GM18502 (cell line): ENCODE measurements at regions not wholly inside any gene's neighbourhood (a gene's known extent, or its start where the extent isn't known, plus 50 kb on each side); places are given as distances from the start of the nearest gene placed in this dataset.
"Not testable (repeated sequence)": the region's sequence is repeated elsewhere in the genome, so short reads cannot be mapped to it uniquely, and the experiment has no call there.

Experiments
- ATAC-seq: cut with Tn5 transposase; IDR thresholded peaks from one replicate; pipeline ENCODE4 v1.9.1; 2021; ENCODE audit warnings: mild to moderate bottlenecking; ENCODE audit not compliant: unreplicated experiment, poor library complexity

DNA sequence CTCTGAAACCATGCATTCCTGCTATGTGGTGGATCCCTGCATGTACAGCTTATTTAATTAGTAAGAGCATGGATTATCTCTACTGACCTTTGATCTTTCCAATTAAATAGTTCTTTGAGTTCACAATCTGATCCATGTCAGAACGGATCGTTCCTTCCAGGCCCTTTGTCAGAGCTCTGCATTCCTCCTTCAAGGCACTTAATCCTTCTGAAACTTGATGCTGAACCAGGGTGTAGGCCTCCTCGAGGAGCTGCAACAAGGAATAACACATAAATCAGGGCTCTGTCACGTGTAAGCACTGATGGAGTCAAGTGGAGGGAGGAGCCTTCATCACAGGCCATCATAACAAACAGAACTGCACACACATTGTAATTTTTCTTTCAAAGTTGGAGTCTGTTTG is 68.4 kb upstream of the EDEM3 start:
- no peak for ATAC-seq

DNA sequence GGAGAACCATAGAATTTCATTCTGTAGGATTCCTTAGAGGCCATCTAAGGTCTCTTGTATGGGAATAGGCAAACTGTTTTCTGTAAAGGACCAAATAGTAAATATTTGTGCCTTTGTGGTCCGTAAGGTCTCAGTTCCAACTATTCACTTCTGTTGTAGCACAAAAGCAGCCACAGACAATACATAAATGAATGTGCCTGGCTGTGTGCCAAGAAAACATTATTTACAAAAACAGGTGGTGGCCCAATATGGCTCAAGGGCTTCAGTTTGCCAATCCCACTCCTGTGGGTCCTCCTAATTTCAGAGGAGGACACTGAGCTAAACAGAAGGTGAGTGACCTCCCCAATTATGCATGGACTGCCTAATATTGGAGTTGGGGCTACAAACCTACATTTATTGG is 67.6 kb upstream of the EDEM3 start:
- ATAC-seq = no peak

DNA sequence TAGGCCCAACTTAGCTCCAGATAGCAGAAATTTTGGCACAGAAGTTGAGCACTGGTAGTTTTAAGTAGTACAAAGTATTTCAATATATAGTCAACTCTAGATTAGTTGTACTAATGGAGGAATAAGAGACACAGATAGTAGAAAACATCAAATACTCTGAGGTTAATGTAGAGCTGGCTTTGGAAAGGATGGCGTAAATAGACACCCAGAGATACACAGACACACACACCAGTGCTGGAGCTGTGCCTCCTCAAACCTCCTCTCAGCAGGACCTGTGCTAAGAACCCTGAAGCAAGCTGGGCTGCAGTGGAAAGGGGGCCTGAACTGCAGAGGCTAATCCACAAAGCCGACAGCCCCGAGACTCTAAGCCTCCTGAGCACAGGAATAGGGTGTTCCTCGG is 67.0 kb upstream of the EDEM3 start:
- ATAC-seq = no peak

DNA sequence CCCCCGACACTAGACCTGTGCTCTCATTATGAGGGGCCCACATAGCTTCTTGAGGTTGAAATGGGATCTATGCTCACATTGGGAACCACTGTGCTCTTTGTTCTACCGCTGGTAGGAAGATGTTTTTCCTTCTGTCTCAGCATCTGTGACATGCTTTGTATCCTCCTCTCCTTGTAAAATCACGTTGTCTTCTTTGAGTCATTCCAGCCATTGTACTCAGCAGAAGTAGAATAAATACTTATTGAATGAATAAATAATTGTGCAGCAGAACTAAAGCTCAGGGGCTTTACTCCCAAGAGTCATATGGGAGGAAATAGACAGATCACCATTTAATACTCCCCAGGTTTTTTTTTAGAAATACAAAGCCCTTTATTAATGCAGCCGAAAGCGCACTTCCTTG is 66.3 kb upstream of the EDEM3 start:
- ATAC-seq = no peak

DNA sequence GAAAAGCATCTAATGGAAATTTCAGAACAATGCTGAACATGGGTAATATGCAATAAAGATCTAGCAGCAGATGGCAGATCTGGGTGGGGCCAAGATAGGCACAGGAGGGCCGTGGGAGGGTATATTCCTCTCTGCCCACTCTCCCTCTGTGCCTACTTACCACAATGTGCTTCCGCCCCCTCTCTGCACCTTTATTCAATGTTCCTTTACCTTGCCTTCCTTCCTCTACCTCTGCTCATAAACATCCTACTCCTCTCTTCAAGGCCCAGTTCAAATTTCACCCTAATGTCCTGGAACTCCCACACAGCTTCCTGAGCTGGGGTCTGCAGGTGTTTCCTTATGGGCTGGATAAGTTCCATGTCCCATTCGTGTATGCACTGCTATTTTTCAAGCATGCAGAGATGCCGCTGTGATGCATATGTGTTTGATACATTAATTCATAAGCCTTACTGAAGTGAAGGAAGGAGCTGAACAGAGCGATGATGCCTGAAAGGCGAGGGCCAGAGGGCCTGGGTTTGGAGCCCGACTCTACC is 65.6 kb upstream of the EDEM3 start:
- ATAC-seq = no peak

DNA sequence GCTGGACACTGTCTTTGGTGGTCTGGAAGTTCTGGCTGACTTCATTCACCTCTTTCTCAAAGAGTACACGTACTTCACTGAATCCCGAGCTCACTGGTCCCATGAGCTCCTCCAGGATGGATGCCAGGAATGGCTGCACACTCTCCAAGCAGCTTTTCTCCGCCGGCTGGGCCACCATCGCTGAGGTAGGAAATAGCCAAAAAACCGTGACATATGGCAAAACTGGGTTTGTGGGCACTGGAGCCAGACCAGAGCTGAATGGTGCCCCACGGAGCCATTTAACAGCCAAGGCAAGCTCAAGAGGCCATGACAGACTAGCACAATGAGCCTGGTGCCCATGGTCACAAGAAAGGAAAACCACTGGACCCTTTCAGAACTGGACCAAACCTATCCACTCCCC is 64.0 kb upstream of the EDEM3 start:
- no peak for ATAC-seq

DNA sequence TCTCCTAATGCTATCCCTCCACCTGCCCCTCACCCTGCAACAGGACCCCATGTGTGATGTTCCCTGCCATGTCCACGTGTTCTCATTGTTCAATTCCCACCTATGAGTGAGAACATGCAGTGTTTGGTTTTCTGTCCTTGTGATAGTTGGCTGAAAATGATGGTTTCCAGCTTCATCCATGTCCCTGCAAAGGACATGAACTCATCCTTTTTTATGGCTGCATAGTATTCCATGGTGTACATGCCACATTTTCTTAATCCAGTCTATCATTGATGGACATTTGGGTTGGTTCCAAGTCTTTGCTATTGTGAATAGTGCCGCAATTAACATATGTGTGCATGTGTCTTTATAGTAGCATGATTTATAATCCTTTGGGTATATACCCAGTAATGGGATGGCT is 62.3 kb upstream of the EDEM3 start:
- not testable (repeated sequence) for ATAC-seq

DNA sequence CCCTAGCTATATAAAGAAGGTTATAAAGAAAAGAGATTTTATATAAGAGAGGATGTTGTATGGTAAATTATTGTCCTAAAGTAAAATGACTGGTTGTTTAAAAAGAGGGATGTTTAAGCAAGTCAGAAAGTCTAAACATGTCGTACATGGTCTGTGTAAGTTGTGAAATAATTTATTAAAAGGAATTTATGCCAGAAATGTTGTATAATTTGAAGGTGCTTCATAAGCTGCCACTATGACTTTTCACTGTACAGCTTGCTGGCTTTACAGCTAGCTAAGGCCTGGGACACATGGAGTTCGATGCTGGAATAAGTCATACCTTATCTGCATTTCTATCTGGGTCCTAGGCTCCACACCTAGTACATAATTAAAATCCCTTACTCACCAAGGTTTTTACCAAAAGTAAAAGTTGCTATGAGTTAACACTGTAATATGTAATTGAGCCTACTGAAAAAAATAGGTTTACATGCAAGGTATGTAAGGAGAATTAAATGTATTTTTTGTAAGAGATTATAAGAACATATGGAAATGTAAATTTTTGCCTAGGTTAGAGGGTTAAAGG is 59.0 kb upstream of the EDEM3 start:
- no peak for ATAC-seq

DNA sequence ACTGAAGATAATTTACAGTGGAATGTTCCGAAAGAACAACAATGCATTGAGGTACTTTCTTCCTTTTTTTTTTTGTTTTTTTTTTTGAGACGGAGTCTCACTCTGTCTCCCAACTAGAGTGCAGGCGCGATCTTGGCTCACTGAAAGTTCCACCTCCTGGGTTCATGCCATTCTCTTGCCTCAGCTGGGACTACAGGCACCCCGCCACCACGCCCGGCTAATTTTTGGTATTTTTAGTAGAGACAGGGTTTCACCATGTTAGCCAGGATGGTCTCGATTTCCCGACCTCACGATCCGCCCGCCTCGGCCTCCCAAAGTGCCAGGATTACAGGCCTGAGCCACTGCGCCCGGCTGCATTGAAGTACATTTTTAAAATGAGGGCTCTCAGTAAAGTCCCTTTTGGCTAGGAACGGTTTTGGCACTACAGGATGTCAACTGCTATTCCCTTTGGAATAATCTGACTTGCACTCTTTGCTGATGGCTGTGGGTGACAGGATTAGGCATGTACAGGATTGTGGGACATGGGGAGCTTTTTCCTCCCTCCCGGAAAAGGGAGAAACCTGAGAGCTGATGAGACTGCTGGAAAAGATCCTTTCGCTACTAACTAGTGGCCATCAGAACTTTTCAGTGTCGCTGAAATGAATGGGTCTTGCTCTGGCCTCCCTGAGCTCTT is 56.9 kb upstream of the EDEM3 start:
- ATAC-seq = no peak

DNA sequence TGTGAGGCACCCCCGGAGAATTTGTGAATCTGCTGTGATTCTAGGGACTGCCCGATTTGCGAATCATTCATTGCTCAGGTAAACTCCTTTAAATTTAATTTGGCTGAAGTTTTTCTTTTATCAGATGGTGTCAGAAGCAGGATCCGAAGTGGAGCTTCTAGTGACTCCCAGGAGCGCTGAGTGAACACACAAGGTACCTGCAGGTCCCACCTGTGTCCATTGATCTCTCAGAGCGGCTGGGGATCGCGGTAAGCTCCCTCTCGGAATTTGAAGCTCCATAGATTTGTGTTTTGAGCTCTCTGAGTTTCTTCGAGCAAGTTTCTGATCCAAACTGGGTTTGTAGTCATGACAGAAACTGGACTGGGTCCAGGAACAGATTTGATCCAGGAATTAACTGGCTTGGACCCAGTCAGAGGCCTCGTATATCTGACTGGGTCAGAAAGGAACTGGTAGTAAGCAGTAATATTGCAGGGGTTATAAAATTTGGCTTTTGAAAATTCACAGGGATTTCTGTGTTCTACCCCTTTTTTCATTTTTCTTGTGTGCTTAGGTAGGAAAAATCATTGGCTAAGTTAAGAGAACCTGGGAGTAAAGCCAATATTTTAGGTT is 56.2 kb upstream of the EDEM3 start:
- no peak for ATAC-seq

DNA sequence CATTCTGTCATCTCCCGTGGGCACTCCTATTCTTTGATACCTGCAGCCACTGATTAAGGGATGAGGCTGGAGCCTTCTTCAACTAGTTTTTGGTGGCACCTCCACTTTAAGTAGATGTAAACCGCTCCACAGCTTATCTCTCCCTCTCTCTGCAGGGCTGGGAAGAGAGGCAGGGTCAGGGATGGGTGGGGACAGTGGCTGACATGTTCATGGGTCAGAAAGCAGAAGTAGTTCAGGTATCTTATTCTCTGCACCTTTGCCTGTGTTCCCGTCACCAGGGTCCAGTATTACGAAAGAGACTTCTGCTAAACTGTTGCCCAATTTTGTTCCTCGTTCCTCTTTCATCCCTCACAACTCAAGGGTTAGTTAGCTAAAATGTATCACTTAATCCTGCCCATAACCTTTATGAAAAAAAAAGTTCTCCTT is 51.7 kb upstream of the EDEM3 start:
- ATAC-seq = no peak

DNA sequence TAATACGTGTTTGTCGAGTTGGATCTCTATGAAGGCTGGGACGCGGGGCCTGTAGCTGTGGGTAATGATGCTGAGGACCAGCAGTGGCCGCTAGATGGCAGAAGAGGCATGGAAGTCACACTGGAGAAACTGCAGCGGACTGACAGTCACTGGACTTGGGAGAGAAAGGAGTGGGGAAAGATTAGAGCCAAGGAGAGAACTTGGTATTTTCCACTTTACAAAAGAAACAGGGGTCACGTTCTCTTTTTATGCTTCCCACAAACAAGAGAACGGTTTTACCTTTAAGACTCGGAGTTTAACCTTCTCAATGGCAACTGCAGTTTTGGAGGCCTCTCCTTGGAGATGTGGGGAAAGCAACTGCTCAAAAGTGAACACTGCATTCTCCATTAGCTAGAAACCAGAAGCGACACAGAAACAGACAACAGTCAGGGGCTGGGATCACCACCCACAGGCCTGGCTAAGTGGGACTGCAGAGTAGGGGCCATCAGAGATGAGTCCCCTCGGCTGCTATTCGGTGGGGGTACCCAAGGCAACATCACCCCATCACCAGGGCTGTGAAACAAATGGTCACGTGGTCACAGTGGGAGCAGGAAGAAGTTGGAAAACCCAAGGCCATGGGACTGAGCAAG is 51.1 kb upstream of the EDEM3 start:
- ATAC-seq = peak; percentile 89
